ENCODE measurements at regions not wholly inside any gene's neighbourhood (a gene's known extent, or its start where the extent isn't known, plus 50 kb on each side); places are given as distances from the start of the nearest gene placed in this dataset.

- H3K4me1 ChIP-seq: no peaks in the 10 kb centered on the region
- no peaks in the 10 kb centered on the region for H3K27me3 ChIP-seq
- no peak overlapping the region for H3K27ac ChIP-seq
- no peaks in the 10 kb centered on the region for H3K36me3 ChIP-seq
- no peak for TF ChIP-seq POLR2A (IDR thresholded peaks at IDR 0.05)
- H3K4me3 ChIP-seq: no peak overlapping the region
- WGBS, 2 donors: 79 to 84% methylated on average over 6 of the region's 6 CpGs
- ATAC-seq (ENCODE audit: low FRiP score in 2 of 2) (no peak), DNase-seq (no peak)
- H3K9me3 ChIP-seq: no peaks in the 10 kb centered on the region
Observed at GRCh38 chr1:241411776-241412338, 54.9 kb upstream of the RGS7 start.

GRCh38 chr1:241411056-241411775 lies 54.2 kb upstream of the RGS7 start:
- 70 to 73% methylated on average over 7 of the region's 7 CpGs for WGBS, 2 donors
- no peaks in the 10 kb centered on the region for H3K9me3 ChIP-seq
- DNase-seq (no peak), ATAC-seq (ENCODE audit: low FRiP score in 2 of 2) (no peak)
- H3K4me1 ChIP-seq: no peaks in the 10 kb centered on the region
- no peaks in the 10 kb centered on the region for H3K36me3 ChIP-seq
- no peaks in the 10 kb centered on the region for H3K27me3 ChIP-seq
- H3K27ac ChIP-seq: no peak overlapping the region
- no peak overlapping the region for H3K4me3 ChIP-seq
- TF ChIP-seq POLR2A (IDR thresholded peaks at IDR 0.05) (no peak), POLR2AphosphoS5 (IDR thresholded peaks at IDR 0.05) (no peak), CTCF (IDR thresholded peaks at IDR 0.05) (no peak), EP300 (IDR thresholded peaks at IDR 0.05) (no peak)

- TF ChIP-seq EP300 (IDR thresholded peaks at IDR 0.05) (no peak), POLR2AphosphoS5 (IDR thresholded peaks at IDR 0.05) (no peak), CTCF (IDR thresholded peaks at IDR 0.05) (no peak), POLR2A (IDR thresholded peaks at IDR 0.05) (no peak)
- no peak for ATAC-seq (ENCODE audit: low FRiP score in 2 of 2)
- DNase-seq: no peak
- no peak overlapping the region for H3K27ac ChIP-seq
- no peaks in the 10 kb centered on the region for H3K27me3 ChIP-seq
- 54 to 60% methylated on average over 3 of the region's 3 CpGs for WGBS, 2 donors
- no peaks in the 10 kb centered on the region for H3K9me3 ChIP-seq
- no peak overlapping the region for H3K4me3 ChIP-seq
- no peaks in the 10 kb centered on the region for H3K4me1 ChIP-seq
- H3K36me3 ChIP-seq: no peaks in the 10 kb centered on the region
Observed at GRCh38 chr1:241408170-241408569, 51.2 kb upstream of the RGS7 start.

All from upper lobe of left lung (tissue), 6 donors.